ENCODE measurements at regions not wholly inside any gene's neighbourhood (a gene's known extent, or its start where the extent isn't known, plus 50 kb on each side); places are given as distances from the start of the nearest gene placed in this dataset.

- Histone ChIP-seq H3K4me1 (no peaks in the 10 kb centered on the region), H3K9me3 (no peaks in the 10 kb centered on the region), H3K4me3 (no peak overlapping the region), H3K27ac (no peak overlapping the region), H3K36me3 (no peaks in the 10 kb centered on the region), H3K27me3 (no peaks in the 10 kb centered on the region)
- WGBS, 2 donors = 12 to 54% methylated on average over 2 of the region's 2 CpGs
- no peak for DNase-seq
- intact Hi-C loops (cut with DNase I) = no loop called here
- TF ChIP-seq POLR2AphosphoS5 (IDR thresholded peaks at IDR 0.05) = no peak
- TF ChIP-seq POLR2A (IDR thresholded peaks at IDR 0.05) = no peak
- no peak for TF ChIP-seq CTCF (IDR thresholded peaks at IDR 0.05)
- TF ChIP-seq EP300 (IDR thresholded peaks at IDR 0.05) = no peak
Measured at GRCh38 chr16:63983401-63983800, 1138.5 kb downstream of the CDH11 start.

GRCh38 chr16:63982741-63983140 lies 1139.1 kb downstream of the CDH11 start:
- no peaks in the 10 kb centered on the region for H3K36me3 ChIP-seq
- no peaks in the 10 kb centered on the region for H3K9me3 ChIP-seq
- intact Hi-C loops (cut with DNase I) = no loop called here
- TF ChIP-seq POLR2A (IDR thresholded peaks at IDR 0.05) = no peak
- TF ChIP-seq EP300 (IDR thresholded peaks at IDR 0.05) = no peak
- no peaks in the 10 kb centered on the region for H3K4me1 ChIP-seq
- no peak overlapping the region for H3K27ac ChIP-seq
- no peak for DNase-seq
- 41 to 63% methylated on average over 3 of the region's 3 CpGs for whole genome bisulfite sequencing, 2 donors
- no peaks in the 10 kb centered on the region for H3K27me3 ChIP-seq
- H3K4me3 ChIP-seq = no peak overlapping the region

GRCh38 chr16:63982110-63982509 lies 1139.8 kb downstream of the CDH11 start:
- no peak for TF ChIP-seq POLR2A (IDR thresholded peaks at IDR 0.05)
- no peak for TF ChIP-seq EP300 (IDR thresholded peaks at IDR 0.05)
- TF ChIP-seq CTCF (IDR thresholded peaks at IDR 0.05) = no peak
- no peak for TF ChIP-seq POLR2AphosphoS5 (IDR thresholded peaks at IDR 0.05)
- no peaks in the 10 kb centered on the region for H3K36me3 ChIP-seq
- H3K9me3 ChIP-seq = no peaks in the 10 kb centered on the region
- intact Hi-C loops (cut with DNase I) = no loop called here
- H3K27ac ChIP-seq = no peak overlapping the region
- WGBS, 2 donors = 84 to 85% methylated on average over 5 of the region's 5 CpGs
- no peaks in the 10 kb centered on the region for H3K4me1 ChIP-seq
- H3K27me3 ChIP-seq = no peaks in the 10 kb centered on the region
- no peak overlapping the region for H3K4me3 ChIP-seq
- no peak for DNase-seq

- Histone ChIP-seq H3K4me3 (no peak overlapping the region), H3K27ac (no peak overlapping the region), H3K4me1 (no peaks in the 10 kb centered on the region), H3K9me3 (no peaks in the 10 kb centered on the region), H3K27me3 (no peaks in the 10 kb centered on the region), H3K36me3 (no peaks in the 10 kb centered on the region)
- intact Hi-C loops (cut with DNase I) = no loop called here
- DNase-seq = no peak
- WGBS, 2 donors = 52 to 56% methylated on average over 2 of the region's 2 CpGs
- no peak for TF ChIP-seq CTCF (IDR thresholded peaks at IDR 0.05)
Measured at GRCh38 chr16:63981639-63982038, 1140.2 kb downstream of the CDH11 start.

- Histone ChIP-seq H3K36me3 (no peaks in the 10 kb centered on the region), H3K9me3 (no peaks in the 10 kb centered on the region), H3K27me3 (no peaks in the 10 kb centered on the region), H3K4me3 (no peak overlapping the region), H3K4me1 (no peaks in the 10 kb centered on the region), H3K27ac (no peak overlapping the region)
- WGBS, 2 donors = 69 to 71% methylated on average over 3 of the region's 3 CpGs
- no peak for DNase-seq
- TF ChIP-seq CTCF (IDR thresholded peaks at IDR 0.05) (no peak), POLR2AphosphoS5 (IDR thresholded peaks at IDR 0.05) (no peak), EP300 (IDR thresholded peaks at IDR 0.05) (no peak), POLR2A (IDR thresholded peaks at IDR 0.05) (no peak)
- intact Hi-C loops (cut with DNase I) = no loop called here
Measured at GRCh38 chr16:63980763-63981162, 1141.1 kb downstream of the CDH11 start.
